GM21447 (cell line): ENCODE measurements at regions not wholly inside any gene's neighbourhood (a gene's known extent, or its start where the extent isn't known, plus 50 kb on each side); places are given as distances from the start of the nearest gene placed in this dataset.
A peak's percentile ranks its signal among the peaks of the same experiment; 100 is the strongest.

Source experiments
- ATAC-seq: cut with Tn5 transposase; IDR thresholded peaks from one replicate; pipeline ENCODE4 v1.9.1; 2021; ENCODE audit not compliant: unreplicated experiment

GRCh38 chr2:21281384-21281783 is 157.6 kb downstream of the TDRD15 start:
- no peak for ATAC-seq

GRCh38 chr2:21281791-21282514 is 158.2 kb downstream of the TDRD15 start:
- ATAC-seq, result no peak

GRCh38 chr2:21282515-21282898 is 158.7 kb downstream of the TDRD15 start:
- ATAC-seq, result no peak

- ATAC-seq, result no peak
Measured at GRCh38 chr2:21288299-21288698, 164.5 kb downstream of the TDRD15 start.

- no peak for ATAC-seq
Measured at GRCh38 chr2:21288739-21289520, 165.2 kb downstream of the TDRD15 start.

GRCh38 chr2:21289551-21289950 is 165.8 kb downstream of the TDRD15 start:
- ATAC-seq, result no peak

GRCh38 chr2:21289989-21290388 is 166.2 kb downstream of the TDRD15 start:
- no peak for ATAC-seq

GRCh38 chr2:21291426-21291825 is 167.7 kb downstream of the TDRD15 start:
- no peak for ATAC-seq

GRCh38 chr2:21294446-21294845 is 170.7 kb downstream of the TDRD15 start:
- no peak for ATAC-seq

GRCh38 chr2:21299411-21299810 is 175.6 kb downstream of the TDRD15 start:
- no peak for ATAC-seq

GRCh38 chr2:21301871-21302455 is 178.2 kb downstream of the TDRD15 start:
- no peak for ATAC-seq

GRCh38 chr2:21303876-21304275 is 180.1 kb downstream of the TDRD15 start:
- no peak for ATAC-seq

GRCh38 chr2:21305581-21305980 is 181.8 kb downstream of the TDRD15 start:
- ATAC-seq, result no peak

GRCh38 chr2:21306235-21306634 is 182.5 kb downstream of the TDRD15 start:
- no peak for ATAC-seq

GRCh38 chr2:21307037-21307436 is 183.3 kb downstream of the TDRD15 start:
- ATAC-seq, result no peak

GRCh38 chr2:21310493-21310892 is 186.7 kb downstream of the TDRD15 start:
- ATAC-seq, result no peak

- no peak for ATAC-seq
Measured at GRCh38 chr2:21314322-21314835, 190.6 kb downstream of the TDRD15 start.

GRCh38 chr2:21317131-21317530 is 193.4 kb downstream of the TDRD15 start:
- ATAC-seq, result peak; percentile 80

GRCh38 chr2:21318263-21318662 is 194.5 kb downstream of the TDRD15 start:
- no peak for ATAC-seq

- no peak for ATAC-seq
Measured at GRCh38 chr2:21326152-21326551, 202.4 kb downstream of the TDRD15 start.

- no peak for ATAC-seq
Measured at GRCh38 chr2:21328177-21328576, 204.4 kb downstream of the TDRD15 start.
